HG03025 (cell line): ENCODE measurements at regions not wholly inside any gene's neighbourhood (a gene's known extent, or its start where the extent isn't known, plus 50 kb on each side); places are given as distances from the start of the nearest gene placed in this dataset.
A peak's percentile ranks its signal among the peaks of the same experiment; 100 is the strongest.
"Not testable (repeated sequence)": the region's sequence is repeated elsewhere in the genome, so short reads cannot be mapped to it uniquely, and the experiment has no call there.

Experiments used
- ATAC-seq: cut with Tn5 transposase; IDR thresholded peaks from one replicate; pipeline ENCODE4 v1.9.1; 2021; ENCODE audit warnings: mild to moderate bottlenecking, moderate library complexity; ENCODE audit not compliant: unreplicated experiment, low FRiP score

DNA sequence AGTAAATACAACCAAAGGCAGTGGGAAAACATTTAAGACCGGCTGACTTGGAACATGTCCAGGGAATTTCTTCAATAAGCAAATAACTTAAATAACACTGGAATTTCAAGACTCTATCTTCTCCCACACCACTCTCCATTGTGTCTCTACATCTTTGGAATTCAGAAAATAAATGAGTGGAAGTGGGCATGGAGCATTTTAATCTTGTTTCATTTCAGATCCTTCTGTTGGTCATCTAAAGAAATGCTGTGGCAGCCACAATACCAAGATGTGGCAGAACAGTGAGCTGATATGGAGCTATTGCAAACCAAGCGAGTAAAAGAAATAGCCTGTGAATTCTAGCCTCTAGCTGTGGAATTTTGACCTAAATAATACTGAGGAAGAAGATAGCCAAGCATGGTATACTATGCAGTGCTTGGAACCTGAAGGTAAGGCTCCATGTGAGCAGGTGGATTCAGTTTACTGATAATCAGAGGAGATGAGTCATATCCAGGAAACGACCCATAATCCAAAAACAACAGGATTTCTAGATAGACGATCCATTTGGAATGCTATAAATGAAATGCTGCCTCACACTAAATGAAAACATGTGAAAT, 157.1 kb upstream of the SCN7A start:
- ATAC-seq: no peak

DNA sequence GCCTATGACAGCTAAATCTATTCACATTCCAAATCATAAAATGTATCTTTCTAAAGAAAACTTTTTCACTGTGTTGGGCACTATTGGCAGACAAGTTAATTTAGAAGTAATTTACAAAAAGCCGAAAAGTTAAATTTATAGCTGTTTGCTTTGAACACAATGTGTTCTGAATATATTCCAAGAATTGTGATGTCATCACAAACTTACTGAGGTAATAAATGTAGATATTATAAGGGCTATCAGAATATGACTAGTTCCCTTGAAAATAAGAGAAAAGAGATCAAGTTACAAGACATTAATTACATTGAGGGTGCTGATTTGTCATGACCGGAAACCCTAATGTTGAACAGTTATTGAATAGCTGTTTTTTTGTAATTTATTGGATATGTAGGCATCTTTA, 153.9 kb upstream of the SCN7A start:
- no peak for ATAC-seq

GRCh38 chr2:166643980-166644379, 149.9 kb upstream of the SCN7A start:
- no peak for ATAC-seq

DNA sequence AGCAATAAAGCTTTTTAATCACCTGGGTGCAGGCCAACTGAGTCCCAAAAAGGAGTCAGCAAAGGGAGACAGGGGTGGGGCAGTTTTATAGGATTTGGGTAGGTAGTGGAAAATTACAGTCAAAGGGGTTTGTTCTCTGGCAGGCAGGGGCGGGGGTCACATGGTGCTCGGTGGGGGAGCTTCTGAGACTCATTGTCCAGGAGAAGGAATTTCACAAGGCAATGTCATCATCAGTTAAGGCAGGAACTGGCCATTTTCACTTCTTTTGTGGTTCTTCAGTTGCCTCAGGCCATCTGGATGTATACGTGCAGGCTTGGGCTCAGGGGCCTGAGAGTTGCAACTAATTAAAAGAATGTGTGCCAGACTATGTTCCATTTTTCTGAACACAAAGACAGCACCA, 147.5 kb upstream of the SCN7A start:
- not testable (repeated sequence) for ATAC-seq

DNA sequence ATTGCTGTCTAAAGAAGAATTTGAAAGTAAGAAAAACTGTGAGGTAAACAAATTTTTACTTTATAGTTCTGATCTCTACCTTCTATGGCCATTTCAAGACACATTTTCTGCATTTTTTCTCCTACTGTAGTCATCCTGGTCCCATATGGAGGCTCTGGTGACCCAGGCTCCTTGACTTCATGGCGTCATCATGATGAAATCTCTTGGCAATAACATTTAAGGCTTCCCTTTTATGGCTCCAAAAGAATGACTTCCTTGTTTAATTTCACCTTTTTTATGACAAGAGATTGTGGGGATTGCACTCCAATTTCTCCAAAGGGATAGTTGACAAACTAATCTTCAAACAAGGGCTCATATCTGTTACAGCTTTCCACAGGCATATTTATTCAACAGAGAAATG, 143.0 kb upstream of the SCN7A start:
- ATAC-seq: no peak

GRCh38 chr2:166634706-166635105, 140.7 kb upstream of the SCN7A start:
- no peak for ATAC-seq

- ATAC-seq: no peak
These were observed 138.6 kb upstream of the SCN7A start for GRCh38 chr2:166632616-166633015.

GRCh38 chr2:166628478-166629136, 134.6 kb upstream of the SCN7A start:
- no peak for ATAC-seq

DNA sequence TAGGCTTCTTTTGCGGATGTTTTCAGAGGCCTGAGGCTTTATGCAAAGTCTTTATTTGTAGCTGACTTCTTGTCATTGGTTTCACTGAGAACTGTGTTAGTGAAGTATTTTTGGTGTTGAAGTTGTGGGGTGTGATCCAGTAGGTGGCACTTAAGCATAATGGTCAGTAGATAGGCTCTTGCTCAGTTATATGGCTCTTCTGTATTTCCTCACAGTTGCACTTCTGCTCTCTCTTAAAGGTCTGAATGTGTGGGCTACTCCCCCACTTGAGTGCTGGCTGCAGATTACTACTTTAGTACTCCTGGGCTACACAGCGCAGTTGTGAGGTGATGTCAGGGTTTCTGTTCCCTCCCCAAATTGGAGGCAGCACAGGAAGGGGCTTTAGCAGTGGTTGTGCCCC, 133.8 kb upstream of the SCN7A start:
- ATAC-seq: peak; percentile 68

DNA sequence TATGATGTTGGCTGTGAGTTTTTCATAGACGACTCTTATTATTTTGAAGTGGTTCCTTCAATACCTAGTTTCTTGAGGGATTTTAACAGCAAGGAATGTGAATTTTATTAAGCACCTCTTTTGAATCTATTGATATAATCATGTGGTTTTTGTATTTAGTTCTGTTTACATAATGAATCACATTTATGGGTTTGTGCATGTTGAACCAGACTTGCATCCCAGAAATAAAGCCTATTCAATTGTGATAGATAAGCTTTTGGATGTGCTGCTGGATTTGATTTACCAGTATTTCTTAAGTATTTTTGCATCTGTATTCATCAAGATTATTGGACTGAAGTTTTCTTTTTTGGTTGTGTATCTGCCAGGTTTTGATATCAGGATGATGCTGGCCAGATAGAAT, 131.6 kb upstream of the SCN7A start:
- ATAC-seq: no peak

DNA sequence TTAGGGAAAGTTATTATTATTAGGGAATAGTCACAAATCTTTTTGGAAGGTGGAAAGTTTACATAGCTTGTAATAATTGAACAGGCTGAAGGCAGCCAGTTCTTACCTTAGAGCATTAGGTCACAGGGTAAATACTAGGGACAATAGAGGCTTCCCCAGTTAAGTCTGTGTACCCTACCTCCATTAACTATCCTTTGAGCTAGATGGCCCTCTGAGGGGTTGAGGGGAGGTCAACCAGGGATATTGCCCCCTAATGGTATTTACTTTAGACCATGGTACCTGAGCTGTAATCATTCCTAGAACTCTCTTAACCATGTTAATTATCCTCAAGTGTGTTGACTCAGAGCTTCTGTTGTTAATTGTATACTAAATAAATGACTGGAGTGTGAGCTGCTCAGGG, 120.5 kb upstream of the SCN7A start:
- ATAC-seq: no peak

DNA sequence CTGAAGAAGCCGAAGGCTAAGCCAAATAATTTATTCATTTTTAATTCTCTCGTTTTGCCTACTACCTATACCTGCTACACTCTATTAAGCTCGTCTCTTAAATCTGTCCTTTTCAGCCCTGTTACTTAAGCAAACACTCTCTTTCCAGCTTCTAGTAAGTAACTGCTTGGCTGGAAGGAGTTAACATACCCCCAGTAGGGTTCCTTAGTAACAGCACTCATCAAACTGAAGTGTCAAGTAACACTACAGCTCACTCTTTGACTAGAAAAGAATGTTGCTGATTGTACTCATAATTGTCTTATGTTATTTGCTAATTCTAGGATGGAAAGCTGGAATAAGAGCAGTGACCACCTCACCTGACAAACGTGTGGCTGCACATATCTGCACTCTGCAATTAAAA, 120.0 kb upstream of the SCN7A start:
- no peak for ATAC-seq

DNA sequence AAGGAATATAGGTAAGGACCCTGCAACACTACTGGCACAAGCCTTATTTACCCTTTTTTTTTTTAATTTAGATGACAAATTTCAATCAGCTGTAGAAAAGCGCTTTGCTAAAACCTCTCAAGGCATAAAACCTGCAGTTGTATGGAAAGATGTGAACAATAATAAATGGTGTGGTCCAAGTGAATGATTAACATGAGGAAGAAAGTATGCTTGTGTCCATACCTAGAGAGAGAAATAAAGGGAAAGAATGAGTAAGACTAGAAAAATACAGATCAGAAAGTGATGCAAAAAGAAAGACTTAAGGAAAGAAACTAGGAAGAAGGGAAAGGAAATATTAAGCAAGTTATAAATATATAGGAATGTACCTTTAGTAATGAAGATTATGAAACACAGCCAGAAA, 119.2 kb upstream of the SCN7A start:
- no peak for ATAC-seq

GRCh38 chr2:166612214-166612613, 118.2 kb upstream of the SCN7A start:
- no peak for ATAC-seq

GRCh38 chr2:166610913-166611305, 116.9 kb upstream of the SCN7A start:
- no peak for ATAC-seq

- ATAC-seq: no peak
These were observed 116.3 kb upstream of the SCN7A start for GRCh38 chr2:166610180-166610912.

- no peak for ATAC-seq
These were observed 115.3 kb upstream of the SCN7A start for GRCh38 chr2:166609183-166609959.

GRCh38 chr2:166607880-166608279, 113.8 kb upstream of the SCN7A start:
- no peak for ATAC-seq

- ATAC-seq: no peak
These were observed 99.4 kb upstream of the SCN7A start for GRCh38 chr2:166593403-166593802.

DNA sequence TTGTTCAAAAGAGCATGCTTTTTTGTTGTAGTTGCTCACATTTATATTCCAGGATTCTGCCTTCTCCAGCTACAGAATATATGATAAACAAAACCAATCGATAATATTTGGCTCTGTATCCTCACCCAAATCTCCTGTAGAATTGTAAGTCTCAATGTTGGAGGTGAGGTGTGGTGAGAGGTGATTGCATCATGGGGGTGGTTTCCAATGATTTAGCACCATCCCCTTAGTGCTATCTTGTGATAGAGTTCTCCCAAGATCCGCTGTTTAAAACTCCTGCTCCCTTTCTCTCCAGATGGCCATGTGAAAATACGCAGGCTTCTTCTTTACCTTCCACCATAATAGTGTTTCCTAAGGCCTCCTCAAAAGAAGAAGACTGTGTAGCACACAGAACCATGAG, 98.7 kb upstream of the SCN7A start:
- no peak for ATAC-seq

DNA sequence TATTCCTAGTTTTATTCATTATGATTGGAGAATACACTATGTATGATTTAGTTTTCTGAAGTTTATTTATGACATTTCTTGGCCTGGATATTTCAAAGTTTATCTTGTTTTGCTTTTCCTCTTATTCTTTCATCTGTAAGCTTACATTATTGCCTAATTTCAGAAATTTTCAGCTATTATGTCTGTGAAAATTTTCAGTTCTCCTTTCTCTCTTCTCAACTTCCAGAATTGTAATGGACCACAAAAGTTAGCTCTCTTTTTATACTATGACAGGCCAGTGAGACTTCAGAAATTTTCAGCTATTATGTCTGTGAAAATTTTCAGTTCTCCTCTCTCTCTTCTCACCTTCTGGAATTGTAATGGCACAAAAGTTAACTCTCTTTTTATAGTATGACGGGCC, 97.2 kb upstream of the SCN7A start:
- ATAC-seq: no peak
